Activated CD8-positive, alpha-beta T cell treated with anti-CD3 and anti-CD28 coated beads for 36 hours (primary cell): ENCODE measurements at regions not wholly inside any gene's neighbourhood (a gene's known extent, or its start where the extent isn't known, plus 50 kb on each side); places are given as distances from the start of the nearest gene placed in this dataset.

Source experiments
- ATAC-seq: fragments of 200-7000 bp; cut with Tn5 transposase; one replicate; pipeline ENCODE4 v1.10.0; 2021; ENCODE audit warnings: mild to moderate bottlenecking, moderate library complexity
- CTCF ChIA-PET: fragments of 350-600 bp; sonication (Branson Sonifier 250); formaldehyde crosslinking; loops from one replicate; lab custom pipeline; 2021; ENCODE audit warnings: antibody characterized with exemption; lab: Charles Lee
- POLR2A ChIA-PET: fragments of 350-600 bp; sonication (Branson Sonifier 250); formaldehyde crosslinking; loops from one replicate; lab custom pipeline; 2021; ENCODE audit warnings: antibody characterized with exemption; lab: Charles Lee
- DNase-seq: peaks from one replicate; pipeline ENCODE4 v3.0.0-alpha.2; 2020
- H3K27ac Mint-ChIP-seq: one replicate; pipeline ENCODE4 v1.8.0; 2021; ENCODE audit warnings: mild to moderate bottlenecking, mixed read lengths
- H3K27me3 Mint-ChIP-seq: one replicate; pipeline ENCODE4 v1.8.0; 2021; ENCODE audit warnings: mixed read lengths
- H3K36me3 Mint-ChIP-seq: one replicate; pipeline ENCODE4 v1.8.0; 2021; ENCODE audit warnings: low read depth, mixed read lengths
- H3K4me1 Mint-ChIP-seq: one replicate; pipeline ENCODE4 v1.8.0; 2021; ENCODE audit warnings: low read depth, mixed read lengths
- H3K4me3 Mint-ChIP-seq: one replicate; pipeline ENCODE4 v1.8.0; 2021; ENCODE audit warnings: mild to moderate bottlenecking, moderate library complexity, mixed read lengths
- H3K9me3 Mint-ChIP-seq: one replicate; pipeline ENCODE4 v1.8.0; 2021; ENCODE audit warnings: mixed read lengths
- CTCF ChIP-seq: fragments of 200-600 bp; IDR thresholded peaks from one replicate; pipeline ENCODE4 v1.8.0; 2022; ENCODE audit warnings: antibody characterized with exemption, mild to moderate bottlenecking
- intact Hi-C: fragments of 100-400 bp; cut with micrococcal nuclease; formaldehyde crosslinking; loops from one replicate; pipeline ENCODE4 v1.10.0; 2022

- H3K27ac Mint-ChIP-seq: no peak overlapping the region
- no peaks in the 10 kb centered on the region for H3K27me3 Mint-ChIP-seq
- no peak overlapping the region for H3K4me3 Mint-ChIP-seq
- intact Hi-C loops: no loop called here
- DNase-seq: no peak
- H3K36me3 Mint-ChIP-seq: no peaks in the 10 kb centered on the region
- no peak for TF ChIP-seq CTCF
- H3K9me3 Mint-ChIP-seq: no peaks in the 10 kb centered on the region
- CTCF ChIA-PET: no interaction called here
- ATAC-seq: no peak
- peaks cover 15% of the 10 kb centered on the region for H3K4me1 Mint-ChIP-seq
- POLR2A ChIA-PET: no interaction called here
Measured at GRCh38 chr6:105595829-105596228, 192.9 kb upstream of the PREP start.

GRCh38 chr6:105594821-105595220 is 191.9 kb upstream of the PREP start:
- intact Hi-C loops: no loop called here
- no peaks in the 10 kb centered on the region for H3K36me3 Mint-ChIP-seq
- peaks cover 16% of the 10 kb centered on the region for H3K4me1 Mint-ChIP-seq
- ChIA-PET CTCF (no interaction called here), POLR2A (interaction anchor here (0.8 kb wide), 1 partner anchor 9 kb away, joined by 3 read pairs; no protein-coding TSS in a partner anchor)
- H3K27me3 Mint-ChIP-seq: no peaks in the 10 kb centered on the region
- ATAC-seq (no peak), DNase-seq (no peak)
- H3K27ac Mint-ChIP-seq: no peak overlapping the region
- no peaks in the 10 kb centered on the region for H3K9me3 Mint-ChIP-seq
- H3K4me3 Mint-ChIP-seq: no peak overlapping the region
- no peak for TF ChIP-seq CTCF

GRCh38 chr6:105593805-105594671 is 191.2 kb upstream of the PREP start:
- no peaks in the 10 kb centered on the region for H3K27me3 Mint-ChIP-seq
- H3K36me3 Mint-ChIP-seq: no peaks in the 10 kb centered on the region
- H3K4me1 Mint-ChIP-seq: peaks cover 21% of the 10 kb centered on the region
- POLR2A ChIA-PET: interaction anchor here (0.6 to 0.8 kb wide), 2 partner anchors 8 to 271 kb away, joined by 3 read pairs; no protein-coding TSS in a partner anchor
- H3K4me3 Mint-ChIP-seq: no peak overlapping the region
- TF ChIP-seq CTCF: no peak
- DNase-seq (no peak), ATAC-seq (no peak)
- no peak overlapping the region for H3K27ac Mint-ChIP-seq
- CTCF ChIA-PET: no interaction called here
- no peaks in the 10 kb centered on the region for H3K9me3 Mint-ChIP-seq
- intact Hi-C loops: no loop called here

GRCh38 chr6:105593056-105593690 is 190.3 kb upstream of the PREP start:
- peaks cover 28% of the 10 kb centered on the region for H3K4me1 Mint-ChIP-seq
- H3K27me3 Mint-ChIP-seq: no peaks in the 10 kb centered on the region
- H3K36me3 Mint-ChIP-seq: no peaks in the 10 kb centered on the region
- no peak for ATAC-seq
- H3K4me3 Mint-ChIP-seq: no peak overlapping the region
- DNase-seq: no peak
- CTCF ChIA-PET: no interaction called here
- no peaks in the 10 kb centered on the region for H3K9me3 Mint-ChIP-seq
- TF ChIP-seq CTCF: no peak
- no peak overlapping the region for H3K27ac Mint-ChIP-seq
- POLR2A ChIA-PET: no interaction called here
- intact Hi-C loops: no loop called here

GRCh38 chr6:105592329-105592728 is 189.4 kb upstream of the PREP start:
- H3K9me3 Mint-ChIP-seq: no peaks in the 10 kb centered on the region
- ATAC-seq: no peak
- DNase-seq: no peak
- intact Hi-C loops: no loop called here
- no peak for TF ChIP-seq CTCF
- H3K4me1 Mint-ChIP-seq: peaks cover 36% of the 10 kb centered on the region
- no peaks in the 10 kb centered on the region for H3K36me3 Mint-ChIP-seq
- no peaks in the 10 kb centered on the region for H3K27me3 Mint-ChIP-seq
- no peak overlapping the region for H3K4me3 Mint-ChIP-seq
- CTCF ChIA-PET: no interaction called here
- POLR2A ChIA-PET: no interaction called here
- H3K27ac Mint-ChIP-seq: peak overlapping the region; percentile 1
